ENCODE measurements at regions not wholly inside any gene's neighbourhood (a gene's known extent, or its start where the extent isn't known, plus 50 kb on each side); places are given as distances from the start of the nearest gene placed in this dataset.

DNA sequence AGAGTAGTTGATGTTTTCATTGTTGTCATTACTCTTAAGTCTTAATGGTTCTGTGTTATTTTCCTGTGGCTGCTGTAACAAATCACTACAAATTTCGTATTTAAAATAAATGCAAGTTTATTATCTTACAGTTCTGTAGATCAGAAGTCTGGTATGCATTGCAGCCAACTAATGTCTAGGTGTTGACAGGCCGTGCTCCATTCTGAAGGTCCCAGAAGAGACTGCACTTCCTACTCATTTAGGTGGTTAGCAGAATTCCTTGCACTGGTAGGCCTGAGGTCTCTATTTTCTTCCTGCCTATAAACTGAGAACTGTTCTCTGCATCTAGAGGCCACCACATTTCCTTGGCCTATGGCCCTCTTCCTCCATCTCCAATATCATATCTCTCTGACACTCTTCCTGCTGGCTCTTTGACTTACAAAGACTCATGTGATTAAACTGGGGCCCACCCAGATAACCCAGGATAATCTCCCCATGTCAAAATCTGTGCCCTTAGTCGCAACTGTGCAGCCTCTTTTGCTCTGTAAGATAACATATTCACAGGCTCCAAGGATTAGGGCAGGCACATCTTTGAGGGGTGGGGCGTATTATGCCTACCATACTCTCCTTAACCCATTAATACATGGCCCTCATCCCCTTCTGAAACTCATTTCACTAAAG lies 468.4 kb downstream of the FOXO1 start:
- DNase-seq = no peak

DNA sequence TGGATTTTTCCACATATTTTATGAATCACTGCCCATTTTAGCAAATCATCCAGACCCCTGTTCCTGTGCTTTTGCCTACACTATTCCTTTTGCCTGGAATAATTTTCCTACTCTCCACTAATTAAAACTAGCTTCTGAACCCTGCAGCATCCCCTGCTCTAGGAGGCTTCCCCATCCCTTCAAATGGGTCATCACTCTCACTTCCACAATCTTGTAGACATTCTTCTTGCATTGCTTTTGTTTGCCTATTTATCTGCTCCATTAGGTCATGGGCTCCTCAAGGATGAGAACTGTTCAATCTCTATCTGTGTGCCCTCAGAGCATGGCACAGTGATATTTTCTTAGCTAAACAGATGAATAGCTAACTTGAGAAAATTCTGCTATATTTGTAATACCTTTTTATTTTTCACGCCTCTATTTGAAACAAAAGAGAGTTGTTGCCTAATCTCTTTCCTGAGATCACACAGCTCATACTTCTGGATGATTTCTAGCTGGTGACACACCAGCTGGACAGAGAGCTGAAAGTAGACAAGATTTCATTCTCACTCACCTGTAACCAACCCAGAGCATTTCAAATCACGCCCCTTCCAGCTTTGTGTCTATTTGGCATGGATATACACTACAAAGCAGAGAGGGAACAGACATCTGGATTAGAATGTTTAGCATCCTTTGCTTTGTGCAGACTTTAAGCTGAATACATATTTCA lies 466.0 kb downstream of the FOXO1 start:
- DNase-seq = no peak

DNA sequence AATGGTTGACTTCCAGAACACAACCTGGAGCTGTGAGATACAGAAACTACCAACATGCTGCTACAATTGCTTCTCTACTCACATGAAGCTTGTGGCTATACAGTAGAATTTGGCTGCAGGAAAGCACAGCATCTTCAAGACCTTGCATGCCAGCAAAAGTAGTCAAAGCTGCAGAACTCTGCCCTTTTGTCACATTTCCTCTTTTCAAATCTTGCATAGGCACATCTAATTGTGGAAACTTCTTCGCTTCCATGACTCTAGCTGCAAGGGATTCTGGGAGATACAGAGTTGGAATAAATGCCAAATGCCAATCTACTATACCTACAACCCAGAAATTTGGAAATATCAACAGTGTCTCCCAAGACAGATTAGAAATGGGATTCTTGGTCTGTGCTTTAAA lies 462.2 kb downstream of the FOXO1 start:
- no peak for DNase-seq

DNA sequence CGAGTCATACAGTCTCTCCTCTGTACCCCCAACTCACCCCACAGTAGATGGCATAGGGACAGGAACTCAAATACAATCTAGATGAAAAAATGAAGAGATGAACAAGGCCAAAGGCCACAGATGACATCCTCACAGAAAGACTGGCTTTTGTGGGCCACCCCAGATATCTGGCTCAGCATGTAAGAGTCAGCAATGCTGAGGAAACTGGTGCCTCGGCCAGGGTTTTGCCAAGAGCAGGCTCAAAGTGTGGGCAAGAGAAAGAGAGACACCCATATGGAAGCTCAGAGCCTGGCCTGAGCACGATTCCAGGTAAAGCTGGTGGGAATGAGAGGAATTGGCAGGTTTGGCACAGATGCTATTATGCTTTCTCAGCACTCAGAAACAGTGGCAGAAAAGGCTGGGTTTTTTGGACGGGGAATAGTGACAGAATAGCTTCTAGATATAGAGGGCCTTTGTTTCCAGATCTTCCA lies 460.6 kb downstream of the FOXO1 start:
- DNase-seq = no peak

DNA sequence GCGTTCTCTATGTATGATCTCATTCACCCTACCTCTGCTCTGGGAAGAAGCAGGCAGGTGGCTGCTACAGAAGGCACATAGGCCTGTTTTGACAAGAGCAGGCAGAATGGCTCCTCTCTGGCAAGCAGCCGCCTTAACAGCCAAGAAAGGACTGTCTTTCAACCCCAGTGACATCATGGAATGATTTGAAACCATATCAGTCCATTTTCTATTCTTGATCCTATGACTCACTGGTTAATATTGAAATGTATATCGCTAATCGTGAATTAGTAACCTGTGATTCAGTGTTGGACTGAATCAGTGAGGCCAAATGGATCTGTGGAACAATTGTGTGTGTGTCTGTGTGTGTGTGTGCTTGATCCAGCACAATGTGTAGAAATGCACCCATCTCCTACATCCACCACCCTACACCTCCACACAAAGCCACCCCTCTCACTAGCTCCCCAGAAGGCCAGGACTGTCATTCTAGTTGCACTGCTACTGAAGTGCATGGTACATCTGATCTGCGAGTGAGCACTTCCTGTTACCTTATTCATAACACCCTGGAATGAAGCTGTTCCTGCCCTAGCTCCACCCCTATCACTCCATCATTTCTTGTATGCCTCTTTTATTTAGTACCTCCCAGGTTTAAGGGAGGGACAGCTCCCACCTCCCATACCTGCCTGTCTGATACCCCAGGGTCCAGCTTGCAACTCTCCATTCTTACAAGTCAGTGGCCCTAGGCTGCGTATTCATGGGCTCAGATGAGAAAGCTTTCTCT lies 460.0 kb downstream of the FOXO1 start:
- peak; percentile 23 for DNase-seq

DNA sequence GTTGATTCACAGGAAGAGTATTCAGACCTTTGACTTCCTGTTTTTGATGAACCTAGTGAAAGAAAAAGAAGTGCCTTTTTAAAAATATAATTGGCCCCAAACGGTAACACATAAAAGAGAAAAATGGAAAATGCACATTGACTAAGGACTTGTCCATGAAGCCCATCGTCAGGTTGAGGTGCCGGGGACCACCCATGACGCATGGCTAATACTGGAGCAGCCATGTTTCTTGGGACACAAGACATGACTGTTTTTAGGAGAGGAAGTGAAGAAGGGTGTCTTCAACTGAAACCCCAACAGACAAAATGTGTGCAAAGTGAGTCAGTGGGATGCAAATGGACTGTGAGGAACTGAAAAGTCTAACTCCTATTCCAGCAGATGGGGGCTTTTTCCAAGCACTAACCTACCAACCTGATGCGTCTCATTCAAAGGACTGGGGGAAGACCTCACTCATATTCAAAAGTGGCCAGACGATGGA lies 459.4 kb downstream of the FOXO1 start:
- DNase-seq = no peak

DNA sequence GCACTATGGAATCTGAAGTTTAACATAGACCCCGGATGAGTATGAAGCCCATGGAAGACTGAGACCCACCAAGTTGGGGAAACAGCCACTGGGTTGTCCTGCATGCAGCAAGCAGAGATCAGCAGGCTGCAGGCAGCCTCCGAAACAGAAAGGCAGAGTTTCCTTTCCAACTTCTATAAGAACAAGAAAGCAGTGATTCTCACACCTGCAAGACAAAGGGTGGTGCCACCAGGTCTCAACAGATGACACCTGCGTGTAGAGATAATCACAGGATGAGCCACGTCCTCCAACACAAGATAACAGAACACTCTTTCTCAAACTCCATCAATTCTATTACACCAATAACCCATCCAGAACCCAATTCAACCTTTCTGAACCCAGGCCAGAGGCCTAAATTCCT lies 457.9 kb downstream of the FOXO1 start:
- DNase-seq = no peak

DNA sequence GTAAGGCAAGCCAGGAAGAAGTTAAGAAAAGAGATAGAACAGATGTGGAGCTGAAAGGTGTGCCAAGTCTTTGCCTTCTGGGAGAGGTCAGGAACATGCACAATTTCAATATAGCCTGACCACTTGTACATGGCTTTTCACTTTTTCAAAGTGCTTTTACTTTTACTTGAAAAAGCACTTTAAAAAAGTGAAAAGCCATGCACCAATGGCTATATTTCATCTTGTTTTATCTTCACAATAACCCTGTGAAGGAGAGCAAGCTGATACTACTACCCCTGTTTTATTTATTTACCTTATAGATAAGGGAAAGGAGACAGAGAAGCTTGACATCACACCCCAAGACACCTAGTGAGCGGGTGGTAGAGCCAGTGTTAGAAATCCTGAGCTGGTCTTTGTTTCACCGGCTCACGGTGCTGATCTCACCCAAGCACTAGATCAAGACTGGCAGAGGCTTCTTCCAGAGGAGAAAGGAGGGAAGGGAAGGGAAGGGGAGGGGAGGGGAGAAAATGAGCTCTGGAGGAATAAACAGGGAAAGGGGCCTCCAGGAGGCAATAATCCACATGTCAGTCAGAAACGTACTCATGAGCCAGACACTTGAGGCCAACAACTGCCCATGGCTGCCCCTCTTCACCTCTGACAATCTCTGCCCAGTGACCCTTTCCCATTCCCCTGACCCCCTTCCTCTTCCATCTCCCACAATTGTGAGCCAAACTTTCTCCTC lies 455.4 kb downstream of the FOXO1 start:
- DNase-seq = no peak

DNA sequence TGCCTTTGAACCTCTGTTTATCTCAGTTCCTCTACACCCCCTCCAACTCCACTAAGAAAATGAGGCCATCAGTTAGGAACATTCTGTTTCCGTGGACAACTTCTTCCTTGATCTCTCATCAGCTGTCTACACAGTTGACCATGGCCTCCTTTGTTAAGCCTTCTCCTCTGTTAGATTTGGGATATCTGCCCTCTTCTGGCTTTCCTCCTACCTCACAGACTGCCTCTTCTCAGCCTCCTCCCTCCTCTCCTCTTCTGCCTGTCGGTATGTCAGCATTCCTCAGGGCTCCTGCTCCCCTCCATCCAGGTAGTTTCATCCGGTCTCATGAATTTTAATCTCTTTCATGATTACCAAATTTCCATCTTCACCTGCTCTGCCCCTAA lies 454.9 kb downstream of the FOXO1 start:
- no peak for DNase-seq

DNA sequence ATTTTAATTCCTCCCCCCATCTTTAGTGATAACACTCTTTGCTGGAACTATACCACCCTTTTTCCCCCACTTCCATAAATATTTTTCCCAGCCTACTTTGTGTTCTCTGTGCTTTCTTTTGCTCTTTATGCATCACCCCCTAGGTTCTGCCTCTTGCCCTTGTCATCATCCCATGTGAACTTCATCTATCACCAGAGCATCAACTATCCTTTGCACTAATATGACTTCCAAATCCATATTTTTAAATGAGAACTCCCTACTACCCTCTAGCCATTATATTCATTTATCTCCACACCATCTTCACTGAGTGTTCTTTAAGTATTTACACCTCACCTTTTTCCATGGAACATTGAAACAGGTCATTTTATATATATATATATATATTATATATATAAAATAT lies 452.7 kb downstream of the FOXO1 start:
- no peak for DNase-seq

DNA sequence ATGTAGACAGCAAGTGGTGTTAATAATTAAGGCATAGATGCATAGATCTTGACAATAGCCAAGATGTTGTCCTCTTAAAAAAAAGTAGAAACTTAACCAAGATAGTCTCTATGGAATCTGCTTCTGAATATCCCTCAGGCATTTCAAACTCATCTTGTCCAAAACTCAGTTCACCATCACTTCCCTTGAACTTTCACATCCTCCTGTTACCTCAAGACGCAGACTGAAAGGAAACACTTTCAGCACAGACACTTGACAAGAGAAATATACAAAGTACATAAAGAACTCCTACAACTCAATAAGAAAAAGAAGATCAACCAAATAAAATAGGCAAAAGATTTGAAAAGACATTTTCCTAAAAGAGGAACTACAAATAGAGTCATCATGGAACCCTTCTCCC lies 451.1 kb downstream of the FOXO1 start:
- DNase-seq = no peak

DNA sequence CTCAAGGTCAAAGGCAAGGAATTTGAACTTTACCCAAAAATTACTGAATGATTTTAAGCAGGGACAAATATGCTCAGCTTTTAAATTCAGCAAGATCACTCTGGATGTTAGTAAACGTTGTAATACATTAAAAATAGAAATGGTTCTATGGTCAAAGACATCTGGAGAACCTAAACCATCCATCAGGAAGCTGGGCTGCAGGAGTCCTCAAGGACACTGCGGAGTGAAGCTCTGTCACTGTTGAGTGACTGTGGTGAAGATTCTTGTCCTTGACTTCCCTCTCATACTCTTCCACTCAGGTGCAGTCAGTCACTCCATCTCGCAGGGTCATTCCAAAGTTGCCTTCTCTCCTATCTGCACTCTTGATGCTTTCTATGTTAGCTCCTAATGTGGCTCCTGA lies 450.7 kb downstream of the FOXO1 start:
- DNase-seq = no peak

DNA sequence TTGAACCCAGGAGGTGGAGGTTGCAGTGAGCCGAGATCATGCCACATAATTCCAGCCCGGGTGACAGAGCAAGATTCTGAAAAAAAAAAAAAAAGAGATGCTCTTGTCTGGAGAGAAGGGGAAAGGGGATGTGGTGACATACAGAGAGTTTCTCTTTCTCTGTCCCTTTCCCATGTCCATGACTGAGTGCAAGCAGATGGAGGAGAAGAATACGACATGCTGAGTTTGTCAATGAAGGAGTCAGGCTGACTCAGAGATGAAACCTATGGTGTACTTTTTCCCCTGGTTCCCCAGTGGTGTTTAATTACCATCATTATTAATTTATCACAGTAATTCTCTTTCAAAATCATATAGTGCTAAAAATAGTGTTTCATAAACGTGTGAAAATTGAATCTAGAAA lies 448.8 kb downstream of the FOXO1 start:
- DNase-seq = no peak

DNA sequence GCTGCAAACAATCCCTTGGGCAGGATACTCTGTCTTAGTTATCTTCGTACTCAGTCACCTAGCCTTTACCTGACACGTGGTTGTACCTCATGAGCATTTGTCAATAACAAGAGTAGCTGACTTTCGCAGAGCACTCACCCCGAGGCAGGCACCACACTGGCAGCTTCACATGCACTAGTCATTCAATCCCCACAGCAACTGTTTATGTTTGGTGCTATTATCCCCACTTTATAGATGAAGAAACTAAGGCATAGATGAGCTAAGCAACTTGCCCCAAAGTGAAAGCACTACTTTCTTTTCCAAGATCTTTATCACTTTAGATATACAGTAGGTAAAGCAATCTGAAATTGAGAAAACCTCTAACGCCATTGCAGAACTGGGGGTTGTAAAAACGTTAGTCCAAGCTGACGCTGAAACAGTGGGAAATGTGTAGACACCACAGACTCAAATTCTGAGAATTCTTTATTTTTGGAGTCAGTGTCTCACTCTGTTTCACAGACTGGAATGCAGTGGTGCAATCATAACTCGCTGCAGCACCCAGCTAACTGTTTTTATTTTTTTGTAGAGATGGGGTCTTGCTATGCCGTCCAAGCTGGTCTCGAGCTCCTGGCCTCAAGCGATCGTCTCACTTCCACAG lies 446.0 kb downstream of the FOXO1 start:
- DNase-seq = peak; percentile 41

DNA sequence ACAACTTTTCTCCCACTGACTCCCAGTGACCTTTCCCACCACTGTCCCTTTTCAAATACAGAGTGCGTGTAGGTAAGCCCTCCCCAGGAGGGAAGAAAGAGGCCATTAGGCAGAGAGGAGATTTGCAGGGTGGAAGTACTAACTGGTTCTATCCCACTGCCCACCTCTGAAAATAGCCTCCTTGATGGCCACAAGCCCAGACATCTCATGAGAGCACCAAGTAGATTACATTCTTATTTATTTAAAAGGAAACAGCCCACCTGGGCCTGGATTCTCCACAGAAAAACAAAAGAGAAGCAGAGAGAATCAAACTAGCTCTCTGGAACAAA lies 445.3 kb downstream of the FOXO1 start:
- no peak for DNase-seq

DNA sequence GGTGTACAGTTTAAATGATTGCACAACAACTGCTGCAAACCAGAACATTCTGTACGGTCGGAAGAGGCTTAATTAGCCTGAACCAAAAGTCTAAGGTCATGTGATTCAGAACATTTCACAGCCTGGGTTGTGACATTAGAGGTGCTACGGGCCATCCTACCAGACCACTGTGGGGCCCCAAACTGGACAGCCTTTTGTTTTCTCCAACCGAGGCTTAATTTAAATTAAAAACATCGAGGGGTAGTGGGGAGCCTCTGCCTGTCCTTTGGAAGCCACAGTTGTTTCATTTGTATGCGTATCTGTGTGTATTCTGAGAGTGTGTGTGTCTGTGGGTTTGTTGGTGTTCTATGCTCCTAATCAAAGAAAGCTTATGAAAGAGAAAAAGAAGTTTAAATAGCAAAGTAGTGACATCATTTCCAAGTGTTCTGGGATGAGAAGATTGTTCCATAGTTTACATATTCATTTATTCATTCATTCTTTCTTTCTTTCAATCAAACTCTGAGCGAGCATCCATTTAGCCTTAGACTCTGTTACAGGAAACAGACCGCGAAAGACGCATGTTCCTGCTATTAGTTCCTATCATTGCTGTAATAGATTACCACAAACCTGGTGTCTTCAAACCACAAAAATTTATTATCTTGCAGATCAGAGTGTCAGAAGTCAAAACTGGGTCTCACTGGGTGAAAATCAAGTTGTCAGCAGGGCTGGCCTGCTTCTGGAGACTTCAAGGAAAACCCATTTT lies 444.8 kb downstream of the FOXO1 start:
- peak; percentile 11 for DNase-seq

DNA sequence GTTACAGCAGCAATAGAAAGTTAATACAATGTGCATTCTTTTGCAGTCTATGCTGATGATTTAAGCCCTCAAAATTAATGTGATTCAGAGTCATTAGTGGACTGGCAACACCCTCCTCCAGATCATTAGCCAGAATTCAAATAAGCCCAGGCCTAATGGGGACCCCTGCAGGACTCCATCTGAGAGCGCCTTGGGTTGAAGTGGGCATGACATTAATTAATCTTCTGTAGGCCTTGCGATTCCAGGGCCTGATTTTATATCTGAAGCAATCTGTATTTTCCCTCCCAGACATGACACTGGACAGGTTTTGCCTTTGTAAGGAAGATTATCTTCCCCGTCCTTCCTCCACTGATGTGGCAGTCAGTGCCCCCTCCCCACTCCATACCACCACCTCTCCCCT lies 442.9 kb downstream of the FOXO1 start:
- DNase-seq = no peak

DNA sequence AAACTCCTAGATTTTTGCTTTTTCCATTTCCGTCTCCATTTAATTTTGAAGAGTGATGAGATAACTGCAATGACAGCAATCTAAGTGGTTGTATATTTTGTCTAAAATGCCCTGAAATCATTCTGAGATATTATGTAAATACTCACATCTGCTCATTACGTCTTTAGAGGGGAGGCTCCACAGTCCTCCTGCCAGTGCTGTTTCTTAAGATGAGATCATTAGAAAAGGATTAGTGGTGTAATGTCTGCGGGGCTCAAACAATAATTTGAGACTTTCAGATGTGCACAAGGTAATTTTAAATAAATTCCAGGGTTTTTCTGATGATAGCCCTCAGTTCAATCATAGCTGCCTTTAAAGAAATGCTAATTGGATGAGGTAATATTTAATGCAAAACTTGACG lies 437.9 kb downstream of the FOXO1 start:
- DNase-seq = no peak

DNA sequence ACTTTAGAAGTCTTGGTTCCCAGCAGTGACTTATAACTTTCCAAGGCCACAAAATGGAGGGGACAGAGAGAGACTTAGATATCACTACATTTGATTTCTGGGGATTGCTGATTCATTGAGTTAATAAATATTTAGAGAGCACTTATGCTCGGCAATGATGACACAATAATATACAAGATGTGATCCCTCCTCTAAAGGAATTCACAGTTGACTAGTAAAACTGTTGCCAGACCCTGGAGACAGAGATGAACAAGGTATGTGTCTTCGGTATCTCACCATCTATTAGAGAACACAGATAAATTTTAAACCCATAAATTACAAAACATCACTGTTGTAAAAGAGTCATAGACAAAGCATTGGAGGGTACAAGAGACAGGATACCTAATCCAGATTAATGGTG lies 437.5 kb downstream of the FOXO1 start:
- no peak for DNase-seq

DNA sequence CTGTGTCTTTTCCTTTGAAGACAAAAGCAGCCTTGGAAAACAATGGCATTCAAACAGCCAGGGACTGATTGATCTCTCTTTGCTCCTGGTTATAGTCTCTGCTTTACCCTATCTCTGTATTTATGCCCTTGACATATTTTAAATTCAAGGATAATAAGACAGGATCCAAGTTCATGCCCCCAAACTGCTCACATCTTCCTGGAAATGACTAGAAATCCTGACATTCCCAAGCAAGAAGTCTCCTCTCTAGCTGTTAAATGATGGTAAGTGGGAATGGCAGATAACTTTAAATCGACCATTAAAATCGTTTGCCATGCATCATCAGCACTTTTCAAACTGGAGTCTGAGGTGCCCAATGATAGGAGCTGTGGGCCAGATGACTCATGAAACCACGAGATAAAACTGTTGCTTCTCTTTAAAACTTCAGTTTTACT lies 435.6 kb downstream of the FOXO1 start:
- no peak for DNase-seq

DNA sequence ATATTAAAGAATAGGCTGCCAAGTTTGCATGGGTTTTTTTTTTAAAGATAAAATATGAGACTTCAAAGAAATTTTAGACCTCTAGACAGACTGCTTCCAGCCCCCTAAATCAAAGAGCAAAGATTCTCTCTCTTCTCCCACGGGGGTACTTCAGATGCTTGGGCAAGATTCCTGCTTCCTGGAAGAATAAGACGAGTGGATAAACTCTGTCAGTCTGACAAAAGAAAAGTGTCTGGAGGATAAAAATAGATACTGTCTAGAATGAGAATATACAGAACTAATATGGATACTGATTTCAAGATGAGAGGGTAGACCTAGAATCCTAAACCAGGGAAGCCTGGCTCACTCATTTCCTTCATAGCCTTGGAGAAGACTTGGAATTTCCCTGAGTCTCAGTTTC lies 435.1 kb downstream of the FOXO1 start:
- no peak for DNase-seq

DNA sequence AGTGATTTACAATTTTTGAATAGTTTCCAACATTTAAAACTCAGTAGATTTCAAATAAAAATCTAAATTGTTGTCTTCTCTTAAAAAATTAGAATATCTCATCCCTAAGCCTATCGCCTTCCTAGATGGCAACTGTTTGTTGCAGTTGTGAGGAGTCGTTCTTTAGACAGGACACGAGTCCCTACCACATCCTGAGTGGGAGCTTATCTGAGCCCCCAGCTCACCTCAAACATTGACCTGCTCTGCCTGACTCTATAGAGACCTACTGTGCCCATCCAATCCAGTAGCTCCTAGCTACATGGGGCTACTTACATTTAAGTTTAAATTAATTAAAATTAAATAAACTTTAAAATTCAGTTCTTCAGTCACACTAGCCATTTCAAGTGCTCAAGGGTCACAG lies 434.7 kb downstream of the FOXO1 start:
- DNase-seq = no peak

All from stimulated activated naive CD4-positive, alpha-beta T cell treated with Interleukin-2 at 50 U/mL for 16 hours (primary cell).